GM23338 (cell line): ENCODE measurements at regions not wholly inside any gene's neighbourhood (a gene's known extent, or its start where the extent isn't known, plus 50 kb on each side); places are given as distances from the start of the nearest gene placed in this dataset.

Source experiments
- ATAC-seq: fragments of 200-7000 bp; cut with Tn5 transposase; 3 replicates; pipeline ENCODE4 v1.9.1; 2020
- DNase-seq: peaks from one replicate; pipeline ENCODE4 v3.0.0-alpha.2; 2015; ENCODE audit warnings: low spot score
- H2AFZ ChIP-seq: fragments of 200-600 bp; sonication (generic); 2 replicates; pipeline ENCODE4 v1.8.0; 2016; ENCODE audit warnings: antibody characterized with exemption, mild to moderate bottlenecking, moderate library complexity
- H3F3A ChIP-seq: fragments of 200-600 bp; sonication (generic); replicated peaks from 2 replicates; pipeline ENCODE4 v1.8.0; 2017; ENCODE audit warnings: antibody characterized with exemption, mixed run types, low read depth
- H3K27ac ChIP-seq: fragments of 200-600 bp; sonication (generic); 2 replicates; pipeline ENCODE4 v1.6.1; 2016; ENCODE audit warnings: low read depth
- H3K27me3 ChIP-seq: fragments of 200-600 bp; sonication (generic); 2 replicates; pipeline ENCODE4 v1.8.0; 2016; ENCODE audit warnings: mild to moderate bottlenecking, mixed run types, moderate library complexity; ENCODE audit not compliant: insufficient read depth
- H3K36me3 ChIP-seq: fragments of 200-600 bp; sonication (generic); 2 replicates; pipeline ENCODE4 v1.8.0; 2016; ENCODE audit warnings: mild to moderate bottlenecking; ENCODE audit not compliant: insufficient read depth
- H3K4me1 ChIP-seq: fragments of 200-600 bp; sonication (generic); 2 replicates; pipeline ENCODE4 v1.8.0; 2016; ENCODE audit warnings: mild to moderate bottlenecking, moderate library complexity; ENCODE audit not compliant: insufficient read depth
- H3K4me2 ChIP-seq: fragments of 200-600 bp; sonication (generic); 2 replicates; pipeline ENCODE4 v1.7.1; 2017; ENCODE audit warnings: mixed run types
- H3K4me3 ChIP-seq: fragments of 200-600 bp; sonication (generic); 2 replicates; pipeline ENCODE4 v1.6.1; 2016; ENCODE audit warnings: mixed run types
- H3K79me2 ChIP-seq: fragments of 200-600 bp; sonication (generic); replicated peaks from 2 replicates; pipeline ENCODE4 v1.8.0; 2017; ENCODE audit warnings: mild to moderate bottlenecking; ENCODE audit not compliant: insufficient read depth
- H3K9me2 ChIP-seq: fragments of 200-600 bp; sonication (generic); 2 replicates; pipeline ENCODE4 v1.8.0; 2017; ENCODE audit not compliant: insufficient read depth
- H4K20me1 ChIP-seq: fragments of 200-600 bp; sonication (generic); replicated peaks from 2 replicates; pipeline ENCODE4 v1.8.0; 2017; ENCODE audit warnings: mild to moderate bottlenecking; ENCODE audit not compliant: insufficient read depth
- H3K27ac Mint-ChIP-seq: 2 replicates; pipeline ENCODE4 v1.8.0; 2020; ENCODE audit warnings: inconsistent platforms, mild to moderate bottlenecking, moderate library complexity, mixed read lengths
- H3K27me3 Mint-ChIP-seq: 3 replicates; pipeline ENCODE4 v1.8.0; 2022; ENCODE audit warnings: low read depth, mild to moderate bottlenecking, moderate library complexity, mixed read lengths, inconsistent platforms; ENCODE audit not compliant: insufficient read depth, poor library complexity
- H3K36me3 Mint-ChIP-seq: 3 replicates; pipeline ENCODE4 v1.8.0; 2021; ENCODE audit warnings: low read depth, mild to moderate bottlenecking, inconsistent platforms, moderate library complexity, mixed read lengths
- H3K4me1 Mint-ChIP-seq: 3 replicates; pipeline ENCODE4 v1.8.0; 2020; ENCODE audit warnings: mild to moderate bottlenecking, inconsistent platforms, mixed read lengths
- H3K4me3 Mint-ChIP-seq: 3 replicates; pipeline ENCODE4 v1.8.0; 2021; ENCODE audit warnings: moderate library complexity, mild to moderate bottlenecking, inconsistent platforms, mixed read lengths
- H3K9me3 Mint-ChIP-seq: 3 replicates; pipeline ENCODE4 v1.8.0; 2020; ENCODE audit warnings: moderate library complexity, mild to moderate bottlenecking, inconsistent platforms, mixed read lengths
- CREB1 ChIP-seq: fragments of 250-450 bp; sonication (Bioruptor Pico); IDR thresholded peaks from 2 replicates; pipeline ENCODE4 v1.5.0; 2020; ENCODE audit warnings: low read depth, mild to moderate bottlenecking, moderate library complexity
- CTCF ChIP-seq, 2 experiments: fragments of 200-600 bp in 1 of 2; sonication (generic) in 1 of 2; conservative IDR thresholded peaks; 2 replicates each; pipeline versions ENCODE4 v1.5.1 to v1.6.1; 2016 to 2017; ENCODE audit warnings: antibody characterized with exemption in 2 of 2, low read depth in 2 of 2, mild to moderate bottlenecking in 2 of 2, moderate library complexity in 1 of 2
- EZH2 ChIP-seq: fragments of 200-600 bp; sonication (generic); IDR thresholded peaks from one replicate; pipeline ENCODE4 v1.8.0; 2017; ENCODE audit warnings: antibody characterized with exemption, mild to moderate bottlenecking, low read depth; ENCODE audit not compliant: unreplicated experiment
- EZH2phosphoT487 ChIP-seq: fragments of 200-600 bp; sonication (generic); IDR thresholded peaks from one replicate; pipeline ENCODE4 v1.8.1; 2018; ENCODE audit warnings: antibody characterized with exemption; ENCODE audit not compliant: unreplicated experiment
- JUNB ChIP-seq: IDR thresholded peaks from one replicate; pipeline ENCODE4 v1.6.1; 2016; ENCODE audit warnings: antibody characterized with exemption; ENCODE audit not compliant: unreplicated experiment
- NANOG ChIP-seq: IDR thresholded peaks from 2 replicates; pipeline ENCODE4 v1.6.1; 2016; ENCODE audit warnings: antibody characterized with exemption, borderline replicate concordance
- POLR2AphosphoS5 ChIP-seq: IDR thresholded peaks from 2 replicates; pipeline ENCODE4 v1.6.1; 2016; ENCODE audit warnings: antibody characterized with exemption, low read depth
- STAT1 ChIP-seq: IDR thresholded peaks from one replicate; pipeline ENCODE4 v1.6.1; 2016; ENCODE audit warnings: antibody characterized with exemption; ENCODE audit not compliant: unreplicated experiment
- ZNF114 ChIP-seq: fragments of 250-450 bp; sonication (Bioruptor Pico); IDR thresholded peaks from 2 replicates; pipeline ENCODE4 v1.5.0; 2020; ENCODE audit warnings: mild to moderate bottlenecking, moderate library complexity
- ZNF331 ChIP-seq: fragments of 250-450 bp; sonication (Bioruptor Pico); IDR thresholded peaks from 2 replicates; pipeline ENCODE4 v1.5.0; 2020; ENCODE audit warnings: low read depth, mild to moderate bottlenecking, moderate library complexity
- TF ChIP-seq, protein P1 (sequence below): IDR thresholded peaks from 2 replicates; pipeline ENCODE4 v1.6.1; 2016; ENCODE audit warnings: antibody characterized with exemption
- TF ChIP-seq, protein P2 (sequence below): IDR thresholded peaks from one replicate; pipeline ENCODE4 v1.6.1; 2018; ENCODE audit warnings: antibody characterized with exemption; ENCODE audit not compliant: unreplicated experiment
- TF ChIP-seq, protein P3 (sequence below): fragments of 250-450 bp; sonication (Bioruptor Pico); IDR thresholded peaks from 2 replicates; pipeline ENCODE4 v1.5.0; 2020; ENCODE audit warnings: mild to moderate bottlenecking, moderate library complexity

GRCh38 chr6:71545905-71546304 is 257.3 kb downstream of the OGFRL1 start (continued):
- TF ChIP-seq POLR2AphosphoS5: no peak
- no peak for TF ChIP-seq JUNB
- TF ChIP-seq CREB1 (CRISPR knock-in tag): no peak
- no peak for TF ChIP-seq ZNF114 (CRISPR knock-in tag)

DNA sequence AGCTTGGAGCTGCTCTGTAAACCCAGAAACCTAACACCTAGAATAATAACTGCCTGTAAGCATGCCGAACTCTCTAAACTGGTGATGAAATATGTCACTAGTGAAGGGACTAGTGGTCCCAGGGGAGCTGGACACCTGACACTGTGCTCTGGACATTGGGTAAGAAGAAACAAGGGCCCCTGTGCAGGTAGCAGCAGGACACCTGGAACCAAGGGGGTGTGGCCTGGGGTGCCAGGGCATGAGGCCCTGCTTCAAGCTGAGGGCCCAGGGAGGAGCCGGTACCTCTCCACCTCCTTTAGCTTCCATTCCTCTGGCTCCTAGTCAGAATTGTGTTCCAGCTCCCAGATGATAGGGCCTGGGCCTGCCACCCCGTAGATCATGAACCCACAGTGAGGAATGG is 263.2 kb downstream of the OGFRL1 start:
- Histone ChIP-seq H3K27me3 (no peaks in the 10 kb centered on the region), H2AFZ (no peak overlapping the region), H3K9me2 (peaks cover 6% of the 10 kb centered on the region), H4K20me1 (no peaks in the 10 kb centered on the region), H3F3A (no peaks in the 10 kb centered on the region), H3K27ac (no peak overlapping the region), H3K79me2 (no peaks in the 10 kb centered on the region), H3K4me3 (no peak overlapping the region), H3K4me1 (no peaks in the 10 kb centered on the region), H3K4me2 (no peak overlapping the region), H3K36me3 (0 out of 2 replicates have a peak, but pooled peaks cover 2% of the 10 kb centered on the region)
- Mint-ChIP-seq H3K4me3 (no peak overlapping the region), H3K27me3 (peaks cover 2% of the 10 kb centered on the region), H3K36me3 (peaks cover 26% of the 10 kb centered on the region), H3K9me3 (peaks cover 40% of the 10 kb centered on the region), H3K27ac (no peak overlapping the region), H3K4me1 (no peaks in the 10 kb centered on the region)
- ATAC-seq: no peak
- TF ChIP-seq EZH2phosphoT487 (no peak), NANOG (no peak), ZNF114 (CRISPR knock-in tag) (no peak), CREB1 (CRISPR knock-in tag) (no peak), EZH2 (no peak), STAT1 (no peak), POLR2AphosphoS5 (no peak), ZNF331 (no peak), CTCF (conservative IDR thresholded peaks at IDR 0.05; ENCODE audit: low read depth in 2 of 2) (no peak), JUNB (no peak)
- TF ChIP-seq, protein P1, sequence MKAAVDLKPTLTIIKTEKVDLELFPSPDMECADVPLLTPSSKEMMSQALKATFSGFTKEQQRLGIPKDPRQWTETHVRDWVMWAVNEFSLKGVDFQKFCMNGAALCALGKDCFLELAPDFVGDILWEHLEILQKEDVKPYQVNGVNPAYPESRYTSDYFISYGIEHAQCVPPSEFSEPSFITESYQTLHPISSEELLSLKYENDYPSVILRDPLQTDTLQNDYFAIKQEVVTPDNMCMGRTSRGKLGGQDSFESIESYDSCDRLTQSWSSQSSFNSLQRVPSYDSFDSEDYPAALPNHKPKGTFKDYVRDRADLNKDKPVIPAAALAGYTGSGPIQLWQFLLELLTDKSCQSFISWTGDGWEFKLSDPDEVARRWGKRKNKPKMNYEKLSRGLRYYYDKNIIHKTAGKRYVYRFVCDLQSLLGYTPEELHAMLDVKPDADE: no peak
- TF ChIP-seq, protein P2, sequence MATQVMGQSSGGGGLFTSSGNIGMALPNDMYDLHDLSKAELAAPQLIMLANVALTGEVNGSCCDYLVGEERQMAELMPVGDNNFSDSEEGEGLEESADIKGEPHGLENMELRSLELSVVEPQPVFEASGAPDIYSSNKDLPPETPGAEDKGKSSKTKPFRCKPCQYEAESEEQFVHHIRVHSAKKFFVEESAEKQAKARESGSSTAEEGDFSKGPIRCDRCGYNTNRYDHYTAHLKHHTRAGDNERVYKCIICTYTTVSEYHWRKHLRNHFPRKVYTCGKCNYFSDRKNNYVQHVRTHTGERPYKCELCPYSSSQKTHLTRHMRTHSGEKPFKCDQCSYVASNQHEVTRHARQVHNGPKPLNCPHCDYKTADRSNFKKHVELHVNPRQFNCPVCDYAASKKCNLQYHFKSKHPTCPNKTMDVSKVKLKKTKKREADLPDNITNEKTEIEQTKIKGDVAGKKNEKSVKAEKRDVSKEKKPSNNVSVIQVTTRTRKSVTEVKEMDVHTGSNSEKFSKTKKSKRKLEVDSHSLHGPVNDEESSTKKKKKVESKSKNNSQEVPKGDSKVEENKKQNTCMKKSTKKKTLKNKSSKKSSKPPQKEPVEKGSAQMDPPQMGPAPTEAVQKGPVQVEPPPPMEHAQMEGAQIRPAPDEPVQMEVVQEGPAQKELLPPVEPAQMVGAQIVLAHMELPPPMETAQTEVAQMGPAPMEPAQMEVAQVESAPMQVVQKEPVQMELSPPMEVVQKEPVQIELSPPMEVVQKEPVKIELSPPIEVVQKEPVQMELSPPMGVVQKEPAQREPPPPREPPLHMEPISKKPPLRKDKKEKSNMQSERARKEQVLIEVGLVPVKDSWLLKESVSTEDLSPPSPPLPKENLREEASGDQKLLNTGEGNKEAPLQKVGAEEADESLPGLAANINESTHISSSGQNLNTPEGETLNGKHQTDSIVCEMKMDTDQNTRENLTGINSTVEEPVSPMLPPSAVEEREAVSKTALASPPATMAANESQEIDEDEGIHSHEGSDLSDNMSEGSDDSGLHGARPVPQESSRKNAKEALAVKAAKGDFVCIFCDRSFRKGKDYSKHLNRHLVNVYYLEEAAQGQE: no peak
- TF ChIP-seq, protein P3, sequence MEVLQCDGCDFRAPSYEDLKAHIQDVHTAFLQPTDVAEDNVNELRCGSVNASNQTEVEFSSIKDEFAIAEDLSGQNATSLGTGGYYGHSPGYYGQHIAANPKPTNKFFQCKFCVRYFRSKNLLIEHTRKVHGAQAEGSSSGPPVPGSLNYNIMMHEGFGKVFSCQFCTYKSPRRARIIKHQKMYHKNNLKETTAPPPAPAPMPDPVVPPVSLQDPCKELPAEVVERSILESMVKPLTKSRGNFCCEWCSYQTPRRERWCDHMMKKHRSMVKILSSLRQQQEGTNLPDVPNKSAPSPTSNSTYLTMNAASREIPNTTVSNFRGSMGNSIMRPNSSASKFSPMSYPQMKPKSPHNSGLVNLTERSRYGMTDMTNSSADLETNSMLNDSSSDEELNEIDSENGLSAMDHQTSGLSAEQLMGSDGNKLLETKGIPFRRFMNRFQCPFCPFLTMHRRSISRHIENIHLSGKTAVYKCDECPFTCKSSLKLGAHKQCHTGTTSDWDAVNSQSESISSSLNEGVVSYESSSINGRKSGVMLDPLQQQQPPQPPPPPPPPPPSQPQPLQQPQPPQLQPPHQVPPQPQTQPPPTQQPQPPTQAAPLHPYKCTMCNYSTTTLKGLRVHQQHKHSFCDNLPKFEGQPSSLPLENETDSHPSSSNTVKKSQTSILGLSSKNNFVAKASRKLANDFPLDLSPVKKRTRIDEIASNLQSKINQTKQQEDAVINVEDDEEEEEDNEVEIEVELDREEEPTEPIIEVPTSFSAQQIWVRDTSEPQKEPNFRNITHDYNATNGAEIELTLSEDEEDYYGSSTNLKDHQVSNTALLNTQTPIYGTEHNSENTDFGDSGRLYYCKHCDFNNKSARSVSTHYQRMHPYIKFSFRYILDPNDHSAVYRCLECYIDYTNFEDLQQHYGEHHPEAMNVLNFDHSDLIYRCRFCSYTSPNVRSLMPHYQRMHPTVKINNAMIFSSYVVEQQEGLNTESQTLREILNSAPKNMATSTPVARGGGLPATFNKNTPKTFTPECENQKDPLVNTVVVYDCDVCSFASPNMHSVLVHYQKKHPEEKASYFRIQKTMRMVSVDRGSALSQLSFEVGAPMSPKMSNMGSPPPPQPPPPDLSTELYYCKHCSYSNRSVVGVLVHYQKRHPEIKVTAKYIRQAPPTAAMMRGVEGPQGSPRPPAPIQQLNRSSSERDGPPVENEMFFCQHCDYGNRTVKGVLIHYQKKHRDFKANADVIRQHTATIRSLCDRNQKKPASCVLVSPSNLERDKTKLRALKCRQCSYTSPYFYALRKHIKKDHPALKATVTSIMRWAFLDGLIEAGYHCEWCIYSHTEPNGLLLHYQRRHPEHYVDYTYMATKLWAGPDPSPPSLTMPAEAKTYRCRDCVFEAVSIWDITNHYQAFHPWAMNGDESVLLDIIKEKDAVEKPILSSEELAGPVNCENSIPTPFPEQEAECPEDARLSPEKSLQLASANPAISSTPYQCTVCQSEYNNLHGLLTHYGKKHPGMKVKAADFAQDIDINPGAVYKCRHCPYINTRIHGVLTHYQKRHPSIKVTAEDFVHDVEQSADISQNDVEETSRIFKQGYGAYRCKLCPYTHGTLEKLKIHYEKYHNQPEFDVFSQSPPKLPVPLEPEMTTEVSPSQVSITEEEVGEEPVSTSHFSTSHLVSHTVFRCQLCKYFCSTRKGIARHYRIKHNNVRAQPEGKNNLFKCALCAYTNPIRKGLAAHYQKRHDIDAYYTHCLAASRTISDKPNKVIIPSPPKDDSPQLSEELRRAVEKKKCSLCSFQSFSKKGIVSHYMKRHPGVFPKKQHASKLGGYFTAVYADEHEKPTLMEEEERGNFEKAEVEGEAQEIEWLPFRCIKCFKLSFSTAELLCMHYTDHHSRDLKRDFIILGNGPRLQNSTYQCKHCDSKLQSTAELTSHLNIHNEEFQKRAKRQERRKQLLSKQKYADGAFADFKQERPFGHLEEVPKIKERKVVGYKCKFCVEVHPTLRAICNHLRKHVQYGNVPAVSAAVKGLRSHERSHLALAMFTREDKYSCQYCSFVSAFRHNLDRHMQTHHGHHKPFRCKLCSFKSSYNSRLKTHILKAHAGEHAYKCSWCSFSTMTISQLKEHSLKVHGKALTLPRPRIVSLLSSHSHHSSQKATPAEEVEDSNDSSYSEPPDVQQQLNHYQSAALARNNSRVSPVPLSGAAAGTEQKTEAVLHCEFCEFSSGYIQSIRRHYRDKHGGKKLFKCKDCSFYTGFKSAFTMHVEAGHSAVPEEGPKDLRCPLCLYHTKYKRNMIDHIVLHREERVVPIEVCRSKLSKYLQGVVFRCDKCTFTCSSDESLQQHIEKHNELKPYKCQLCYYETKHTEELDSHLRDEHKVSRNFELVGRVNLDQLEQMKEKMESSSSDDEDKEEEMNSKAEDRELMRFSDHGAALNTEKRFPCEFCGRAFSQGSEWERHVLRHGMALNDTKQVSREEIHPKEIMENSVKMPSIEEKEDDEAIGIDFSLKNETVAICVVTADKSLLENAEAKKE (CRISPR knock-in tag): no peak
- no peak for DNase-seq
